ENCODE measurements at regions not wholly inside any gene's neighbourhood (a gene's known extent, or its start where the extent isn't known, plus 50 kb on each side); places are given as distances from the start of the nearest gene placed in this dataset.

DNA sequence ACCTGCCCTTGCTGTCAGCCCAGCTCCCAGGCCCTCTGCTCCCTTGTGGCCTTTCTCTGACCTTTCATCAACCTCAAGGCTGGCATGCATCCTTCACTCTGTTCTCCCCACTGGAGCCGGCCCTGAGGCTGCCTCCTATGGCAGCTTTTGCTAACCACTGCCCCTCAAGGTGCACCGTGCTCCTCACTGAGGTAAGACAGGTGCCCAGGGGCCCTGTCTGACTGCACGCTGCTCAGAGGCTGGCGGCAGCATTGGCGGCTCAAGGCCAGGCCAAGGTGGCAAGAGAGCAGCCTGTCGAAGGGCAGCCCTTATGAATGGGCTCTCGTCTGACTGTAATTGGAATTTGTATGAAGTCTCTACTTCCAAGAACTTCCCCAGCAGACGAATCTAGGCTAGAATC, 172.6 kb downstream of the ZNF248 start:
- DNase-seq, result no peak

DNA sequence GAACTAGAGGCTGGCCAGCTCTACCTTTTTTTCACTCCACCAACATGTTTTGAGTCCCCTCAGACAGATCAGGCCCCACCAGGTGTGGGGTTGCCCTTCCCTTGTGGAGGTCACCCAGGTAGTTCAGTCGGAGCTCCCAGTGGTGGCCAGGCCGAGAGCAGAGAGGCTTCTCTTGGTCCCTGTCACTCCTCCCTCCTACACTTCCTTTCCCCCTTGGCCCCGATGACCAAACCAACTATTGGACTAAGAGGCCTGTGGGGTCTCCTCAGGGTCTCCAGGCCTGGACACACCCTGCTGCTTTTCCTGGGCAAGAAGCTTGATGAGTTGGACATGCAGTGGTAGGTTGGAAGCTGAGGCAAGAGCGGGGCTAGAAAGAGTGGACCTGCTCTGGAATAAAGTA, 174.8 kb downstream of the ZNF248 start:
- DNase-seq, result no peak

DNA sequence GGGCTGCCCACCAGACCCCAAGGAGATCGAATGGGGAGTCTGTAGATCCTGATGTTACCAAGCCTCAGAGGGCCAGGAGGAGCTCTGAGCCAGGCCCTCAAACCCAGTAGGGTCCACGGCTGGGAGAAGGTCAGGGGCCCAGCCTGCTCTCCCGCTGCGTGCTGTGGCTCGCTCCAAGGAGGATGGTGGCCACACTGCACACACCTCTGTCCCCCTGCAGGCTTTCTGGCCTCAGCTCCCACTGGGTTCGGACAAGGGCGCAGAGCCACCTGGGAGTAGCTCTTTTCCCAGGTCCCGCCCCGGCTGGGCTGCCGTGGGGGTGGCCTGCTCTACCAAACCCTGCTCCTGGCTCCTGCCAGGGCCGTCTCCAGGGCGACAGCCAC, 175.8 kb downstream of the ZNF248 start:
- no peak for DNase-seq

DNA sequence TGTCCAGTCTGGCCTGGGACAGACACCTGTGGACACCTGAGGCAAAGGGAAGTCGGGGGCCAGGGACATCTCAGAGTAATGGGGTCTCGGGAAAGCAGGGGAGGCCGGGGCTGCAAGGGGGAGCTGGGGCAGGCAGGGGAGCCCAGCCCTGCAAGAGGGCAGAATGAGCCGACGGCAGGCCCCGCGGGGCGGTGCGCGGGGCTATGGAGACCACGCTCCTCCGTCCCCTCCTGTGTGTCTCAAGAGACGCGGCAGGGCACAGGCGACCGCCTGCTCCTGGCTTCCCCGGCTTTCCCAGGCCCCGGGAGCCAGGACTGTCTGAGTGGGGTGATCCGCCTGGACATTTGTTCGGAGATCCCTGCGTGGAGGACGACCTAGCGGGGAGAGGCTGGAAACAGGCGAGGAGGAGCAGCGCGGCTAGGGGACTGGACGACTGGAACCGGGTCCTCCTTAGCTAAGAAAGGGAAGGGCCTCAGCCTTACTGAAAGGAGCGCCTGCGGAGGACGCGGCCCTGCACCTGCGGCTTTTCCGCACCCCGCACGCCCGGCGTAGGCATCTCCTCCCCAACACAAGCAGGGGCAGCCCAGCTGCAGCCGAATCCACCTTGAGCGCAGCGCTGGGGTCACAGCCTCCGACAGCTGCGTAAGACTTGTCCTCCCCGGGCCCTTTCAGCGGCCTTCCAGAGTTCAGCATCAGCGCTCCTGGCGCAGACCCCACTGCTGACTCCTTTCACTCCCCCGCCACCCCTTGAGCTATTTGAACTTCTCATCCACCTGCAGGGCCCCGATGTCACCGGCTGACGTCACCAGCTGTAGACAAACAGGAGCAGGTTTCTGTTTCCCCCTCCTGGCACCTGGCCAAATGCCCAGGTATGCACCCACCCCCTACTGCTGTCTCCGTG, 176.4 kb downstream of the ZNF248 start:
- no peak for DNase-seq

DNA sequence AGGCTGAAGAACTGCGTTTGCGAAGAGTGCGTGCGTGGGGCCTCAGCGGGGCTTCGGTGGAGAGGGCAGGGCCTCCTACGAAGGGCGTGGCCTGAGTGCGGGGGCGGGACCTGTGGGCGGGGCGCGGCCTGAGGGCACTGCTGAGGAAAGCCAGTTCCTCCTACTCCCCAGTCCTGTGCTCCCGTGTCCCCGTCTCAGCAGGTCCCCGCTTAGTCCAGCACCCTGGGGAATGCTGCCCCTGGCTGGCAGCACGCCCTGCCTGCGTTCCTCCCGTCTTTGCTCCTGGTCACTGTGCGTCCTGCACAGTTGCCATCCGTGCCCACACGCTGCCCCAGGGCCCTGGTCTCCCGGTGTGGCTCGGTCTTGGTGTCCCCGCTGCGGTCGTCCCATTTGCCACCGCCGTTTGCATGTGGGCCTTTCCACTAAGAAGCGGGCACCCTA, 177.1 kb downstream of the ZNF248 start:
- DNase-seq, result no peak

DNA sequence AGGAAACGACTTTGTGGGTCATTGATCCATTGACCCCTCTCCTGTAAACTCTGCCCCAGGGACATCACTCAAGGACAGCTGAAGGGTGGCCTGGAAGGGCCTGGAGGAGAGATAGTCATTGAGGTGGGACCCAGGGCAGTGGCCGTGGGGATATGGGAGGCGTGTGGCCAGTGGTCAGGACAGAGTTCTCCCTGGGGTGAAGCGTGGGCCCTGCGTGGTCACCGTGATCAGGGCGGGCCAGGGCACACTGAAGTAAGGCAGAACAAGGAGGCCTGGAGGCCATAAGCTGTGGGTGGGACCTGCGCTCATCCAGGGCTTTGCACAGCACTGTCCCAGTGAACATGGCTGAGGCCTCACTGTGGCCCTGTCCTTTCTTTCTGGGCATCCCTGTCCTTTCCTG, 177.9 kb downstream of the ZNF248 start:
- DNase-seq, result no peak

DNA sequence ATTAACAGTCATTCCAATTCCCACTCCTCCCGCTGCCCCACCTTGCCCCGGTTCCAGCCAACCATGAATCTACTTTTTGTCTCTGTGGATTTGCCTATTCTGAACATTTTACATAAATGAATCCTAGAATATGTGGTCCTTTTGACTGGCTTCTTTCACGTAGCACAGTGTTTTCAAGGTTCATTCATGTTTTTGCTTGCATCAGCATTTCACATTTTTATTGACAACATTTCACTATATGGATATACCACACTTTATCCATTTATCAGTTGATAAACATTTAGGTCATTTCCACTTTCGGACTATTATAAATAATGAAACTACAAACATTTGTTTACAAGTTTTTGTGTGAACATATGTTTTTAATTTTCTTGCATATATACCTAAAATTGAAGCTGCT, 182.0 kb downstream of the ZNF248 start:
- no peak for DNase-seq

DNA sequence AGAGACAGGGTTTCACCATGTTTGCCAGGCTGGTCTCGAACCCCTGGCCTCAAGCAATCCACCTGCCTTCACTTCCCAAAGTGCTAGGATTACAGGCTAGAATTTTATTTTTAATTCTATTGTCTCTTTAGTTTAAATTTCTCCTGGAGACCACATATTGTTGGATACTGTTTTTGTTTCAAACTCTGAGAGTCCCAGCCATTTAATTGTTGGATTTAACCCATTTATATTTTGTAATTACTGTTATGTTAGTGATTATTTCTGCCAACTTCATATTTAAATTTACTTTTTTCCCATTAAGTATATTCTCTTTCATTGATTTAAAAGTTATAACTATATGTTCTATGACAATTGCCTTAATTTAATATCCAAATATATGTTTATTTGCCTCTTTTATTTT, 185.6 kb downstream of the ZNF248 start:
- DNase-seq, result no peak

DNA sequence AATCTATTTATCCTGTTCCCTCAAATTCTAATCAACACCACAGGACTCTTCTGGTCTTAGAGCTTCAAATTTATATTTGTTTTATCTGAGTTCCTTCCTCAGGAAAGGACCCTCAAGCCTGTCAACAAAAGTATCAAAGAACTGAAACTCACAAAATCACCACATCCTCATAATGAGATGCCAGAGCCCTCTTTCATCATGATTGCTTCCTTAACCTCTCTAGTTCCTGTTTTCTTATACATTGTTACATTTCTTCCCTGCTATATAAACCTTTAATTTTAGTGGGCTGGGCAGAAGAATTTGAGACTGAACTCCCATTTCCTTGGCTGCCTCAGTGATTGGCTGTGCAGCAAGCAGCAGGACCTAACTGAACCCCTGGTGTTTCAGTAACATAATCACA, 189.7 kb downstream of the ZNF248 start:
- no peak for DNase-seq

DNA sequence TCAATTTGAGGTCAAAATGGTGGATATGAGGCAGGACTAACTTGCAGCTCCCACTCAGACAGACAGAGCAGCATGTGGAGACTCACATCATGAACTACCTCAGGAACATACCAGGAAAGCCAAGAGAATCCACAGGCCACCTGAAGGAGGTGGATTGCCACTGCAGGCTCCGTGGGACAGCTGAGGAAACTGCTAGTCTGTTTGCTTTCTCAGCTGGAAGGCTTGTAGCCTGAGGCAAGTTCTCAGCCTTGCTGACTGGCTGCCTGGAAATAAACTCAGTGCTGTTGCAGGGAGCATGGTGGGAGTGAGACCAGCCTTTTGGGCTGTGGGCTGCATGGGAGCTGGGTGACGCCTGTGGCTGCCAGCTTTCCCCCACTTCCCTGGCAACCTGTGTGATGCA, 202.9 kb downstream of the ZNF248 start:
- no peak for DNase-seq

DNA sequence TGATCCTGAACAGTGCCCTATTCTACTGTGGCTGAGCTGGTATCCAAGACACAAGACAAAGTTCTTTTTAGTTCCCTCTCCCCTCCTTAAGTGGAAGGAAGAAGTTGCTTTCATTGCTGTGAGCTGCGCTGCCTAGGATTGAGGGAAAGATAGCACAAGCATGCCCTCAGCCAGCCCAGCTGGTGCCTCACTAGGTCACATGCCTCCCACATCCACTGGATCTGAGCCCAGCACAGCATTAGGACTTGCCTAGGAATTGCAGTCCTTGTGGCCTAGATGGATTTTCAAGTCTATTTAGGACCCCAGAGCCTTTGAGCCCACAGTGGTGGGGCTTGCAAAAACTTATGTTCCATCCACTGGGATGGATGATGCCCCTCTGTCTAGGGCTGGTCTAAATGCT, 214.2 kb downstream of the ZNF248 start:
- DNase-seq, result no peak

DNA sequence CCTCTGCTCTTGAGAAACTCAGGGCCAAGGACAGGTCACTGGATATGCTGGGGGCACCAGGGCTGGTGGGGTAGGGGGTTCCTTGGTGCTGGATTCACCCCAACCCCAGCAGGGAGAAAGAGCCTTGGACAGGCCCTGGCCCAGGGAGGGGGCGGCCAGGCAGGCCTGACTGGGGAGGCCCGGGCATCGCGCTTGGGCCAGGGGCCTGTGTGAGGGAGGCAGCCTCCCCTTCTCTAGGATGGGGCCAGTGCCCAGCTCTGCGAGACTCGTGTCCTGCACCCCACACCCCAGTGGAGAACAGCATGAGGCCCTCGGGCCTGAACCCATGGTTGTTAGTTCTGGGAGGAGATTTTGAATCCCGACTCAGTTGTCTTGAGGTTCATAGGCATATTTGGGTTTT, 217.1 kb downstream of the ZNF248 start:
- DNase-seq, result no peak

DNA sequence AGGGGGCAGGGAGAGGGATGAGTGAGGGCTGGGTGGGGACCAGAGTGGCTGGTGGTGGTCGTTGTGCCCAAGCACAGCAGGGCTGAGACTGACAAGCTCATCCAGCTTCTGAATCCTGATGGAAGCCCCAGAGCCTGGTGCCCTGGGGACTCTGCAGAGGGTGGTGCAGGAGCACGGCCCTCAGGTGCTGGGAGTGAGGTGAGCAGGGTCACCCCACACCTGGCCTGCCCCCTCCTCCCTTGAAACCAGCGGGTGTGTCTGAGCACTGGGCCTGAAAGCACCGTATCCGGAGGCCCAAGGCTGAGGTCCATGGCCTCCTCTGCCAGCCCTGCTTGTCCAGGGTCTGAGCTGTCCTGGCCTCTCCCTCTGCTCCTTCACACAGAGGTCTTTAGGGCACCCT, 218.2 kb downstream of the ZNF248 start:
- no peak for DNase-seq

DNA sequence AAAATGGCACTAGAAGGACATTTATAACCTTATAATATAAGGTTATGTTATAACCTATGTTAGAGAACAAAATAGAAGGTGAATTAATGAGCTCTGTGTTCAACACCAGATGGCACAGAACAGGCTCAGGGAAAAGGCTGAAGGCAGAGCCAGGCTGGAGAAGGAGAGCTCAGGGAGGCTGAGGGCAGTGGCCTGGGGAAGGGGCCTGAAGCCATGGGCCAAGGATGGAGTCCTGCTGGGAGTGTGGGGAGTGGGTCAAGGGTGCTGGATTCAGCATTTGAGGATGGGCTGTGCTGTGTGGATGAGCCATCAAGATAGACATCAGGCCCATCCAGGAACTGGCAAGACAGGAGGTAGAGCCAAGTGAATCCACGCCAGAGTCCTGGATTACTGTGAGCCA, 218.8 kb downstream of the ZNF248 start:
- no peak for DNase-seq

DNA sequence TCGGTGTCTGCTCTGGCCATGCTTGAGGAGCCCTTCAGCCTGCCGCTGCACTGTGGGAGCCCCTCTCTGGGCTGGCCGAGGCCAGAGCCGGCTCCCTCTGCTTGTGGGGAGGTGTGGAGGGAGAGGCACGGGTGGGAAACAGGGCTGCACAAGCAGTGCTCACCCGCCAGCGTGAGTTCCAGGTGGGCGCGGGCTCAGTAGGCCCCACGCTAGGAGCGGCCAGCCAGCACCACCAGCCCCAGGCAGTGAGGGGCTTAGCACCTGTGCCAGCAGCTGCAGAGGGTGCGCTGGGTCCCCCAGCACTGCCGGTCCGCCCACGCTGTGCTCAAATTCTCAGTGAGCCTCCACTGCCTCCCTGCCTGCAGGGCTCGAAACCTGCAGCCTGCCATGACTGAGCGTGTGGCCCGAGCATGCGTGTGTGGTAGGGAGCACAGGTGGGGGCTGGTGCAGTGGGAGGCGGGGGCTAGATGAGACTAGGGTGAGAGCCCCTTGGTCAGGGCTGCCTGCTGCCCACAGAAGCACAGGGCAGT, 223.0 kb downstream of the ZNF248 start:
- no peak for DNase-seq

DNA sequence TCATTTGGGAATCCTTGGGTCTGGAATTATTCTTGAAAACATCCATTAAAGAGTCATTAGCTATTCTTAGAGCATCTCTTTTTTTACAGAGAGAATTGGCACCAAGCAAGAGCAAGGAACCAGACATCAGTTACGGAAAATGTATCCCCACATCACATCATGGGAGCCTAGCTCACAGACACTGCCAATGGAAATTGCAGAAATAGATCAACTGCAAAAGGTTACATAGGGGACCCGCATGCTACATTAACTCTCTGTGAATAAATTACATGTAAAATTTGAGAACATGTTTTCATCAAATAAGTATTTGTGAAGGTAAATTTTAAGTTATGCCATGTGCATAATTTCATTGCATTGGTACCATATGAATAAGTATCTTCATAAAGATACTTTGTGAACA, 224.8 kb downstream of the ZNF248 start:
- no peak for DNase-seq

DNA sequence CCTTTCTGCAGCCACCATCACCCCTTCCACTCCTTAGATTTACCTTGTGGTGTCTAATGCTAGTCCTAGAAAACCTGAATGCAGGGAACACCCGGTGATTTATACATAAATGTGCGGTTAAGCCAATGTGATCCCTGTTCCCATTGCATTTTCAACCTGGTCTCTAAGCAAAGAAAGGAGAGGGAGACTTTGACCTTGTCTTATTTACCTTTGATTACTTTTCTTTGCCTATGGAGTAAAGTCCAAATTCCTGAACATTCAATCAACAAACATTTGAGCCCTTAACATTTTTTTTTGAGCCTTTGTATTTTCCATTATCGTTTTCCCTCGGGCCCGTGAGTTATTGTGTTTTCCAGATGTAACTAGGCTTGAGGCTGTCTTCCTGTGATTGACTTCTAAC, 233.9 kb downstream of the ZNF248 start:
- DNase-seq, result no peak

DNA sequence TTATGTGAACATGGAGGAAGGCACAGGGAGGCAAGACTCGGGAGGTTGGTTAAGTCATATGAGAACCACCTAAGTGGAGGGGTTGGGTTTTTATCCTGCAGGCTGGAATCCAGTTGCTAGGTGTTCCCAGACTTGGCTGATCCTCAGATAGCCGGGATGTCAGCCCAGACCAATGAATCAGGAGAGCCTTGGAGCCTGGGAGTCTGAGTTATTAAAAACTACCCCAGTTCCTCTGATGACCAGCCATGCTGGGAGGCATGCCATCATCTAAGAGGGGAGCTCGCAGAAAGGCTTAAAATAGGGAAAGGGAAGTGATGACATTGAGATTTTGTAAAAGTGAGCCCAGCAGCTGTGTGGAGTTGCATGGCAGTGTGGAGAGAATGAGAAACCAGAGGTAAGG, 238.1 kb downstream of the ZNF248 start:
- no peak for DNase-seq

DNA sequence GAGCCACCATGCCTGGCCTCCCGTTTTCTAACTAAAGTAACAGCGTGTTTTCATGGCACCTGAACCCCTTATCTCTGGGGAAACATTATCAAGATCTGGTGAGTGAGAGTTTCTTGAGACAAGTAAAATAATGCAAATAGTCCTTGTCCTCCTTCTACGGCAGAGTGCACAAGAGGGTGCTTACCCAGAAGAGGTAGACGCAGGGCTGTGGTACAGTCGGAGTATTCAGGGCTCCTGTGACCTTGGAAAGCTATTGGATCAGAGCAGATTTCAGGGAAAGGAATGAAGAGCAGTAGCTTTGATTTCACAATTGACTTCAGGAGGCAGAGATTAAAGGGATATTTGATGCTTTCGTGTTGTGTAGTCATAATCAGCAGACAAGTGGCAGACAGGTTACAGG, 269.1 kb downstream of the ZNF248 start:
- no peak for DNase-seq

DNA sequence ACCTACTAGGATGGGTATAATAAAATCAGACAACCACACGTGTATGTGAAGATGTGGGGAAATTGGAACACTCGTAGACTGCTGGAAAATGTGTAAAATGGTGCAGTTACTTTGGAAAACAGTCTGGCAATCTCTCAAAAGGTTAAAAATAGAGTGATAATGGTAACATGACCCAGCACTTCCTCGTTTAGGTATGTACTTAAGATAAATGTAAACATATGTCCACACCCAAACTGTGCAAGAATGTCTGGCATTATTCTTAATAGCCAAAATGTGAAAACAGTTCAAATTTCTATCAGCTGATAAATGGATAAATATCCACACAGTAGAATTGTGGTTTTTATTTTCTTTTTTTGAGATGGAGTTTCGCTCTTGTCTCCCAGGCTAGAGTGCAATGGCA, 272.8 kb downstream of the ZNF248 start:
- DNase-seq, result no peak

DNA sequence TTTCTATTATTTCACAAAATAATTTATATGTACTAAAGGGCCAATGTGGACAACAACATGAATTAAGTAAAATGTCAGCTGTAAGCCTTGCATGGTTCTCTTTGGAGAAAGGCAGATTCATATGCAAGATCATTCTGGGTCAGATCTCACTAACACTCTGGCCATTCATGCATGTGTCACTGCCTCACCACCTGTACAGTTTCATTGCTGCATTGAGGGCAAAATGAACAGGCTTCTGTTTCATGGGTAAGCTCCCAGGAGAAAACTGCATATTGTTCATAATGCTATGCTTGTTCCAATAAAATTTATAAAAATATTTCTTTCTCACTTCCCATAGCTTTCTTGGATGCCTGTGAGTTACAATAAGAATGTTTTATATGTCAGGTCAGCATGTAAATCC, 275.2 kb downstream of the ZNF248 start:
- no peak for DNase-seq

DNA sequence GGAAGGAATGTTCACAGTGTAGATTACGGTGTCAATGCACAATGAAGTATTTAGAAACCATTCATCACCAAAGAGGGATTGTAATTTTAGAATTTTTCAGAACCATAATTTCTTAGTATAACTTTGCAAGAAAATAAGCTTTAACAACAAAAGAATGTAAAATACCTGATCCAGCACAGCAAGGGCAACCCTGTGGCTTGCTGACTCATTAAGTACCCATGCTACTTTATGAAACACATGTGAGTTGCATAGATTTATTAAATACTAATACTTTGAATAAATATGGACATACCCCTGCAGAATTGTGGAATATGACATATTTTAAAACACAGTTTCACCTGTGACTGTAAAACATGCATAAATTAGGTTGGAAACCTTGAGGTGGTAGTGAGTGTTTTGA, 281.3 kb downstream of the ZNF248 start:
- DNase-seq, result no peak

DNA sequence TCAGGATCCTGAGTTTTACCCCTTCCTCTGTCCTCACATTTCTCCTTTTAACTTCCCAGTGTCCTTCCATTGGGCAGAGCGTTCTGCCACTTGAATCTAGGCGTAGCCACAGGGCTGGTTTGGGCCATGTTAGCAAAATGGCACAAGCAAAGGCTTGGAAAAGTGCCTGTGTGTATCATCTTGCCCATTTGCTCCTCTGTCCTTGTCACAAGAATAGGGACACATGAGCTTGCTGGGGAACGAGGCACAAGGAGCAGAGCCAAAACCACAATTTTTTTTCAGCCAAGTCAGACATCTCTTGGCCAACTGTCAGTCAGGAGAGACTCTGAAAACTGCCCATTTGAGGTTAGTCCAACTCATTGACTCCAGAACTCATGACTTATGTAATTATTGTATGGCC, 285.2 kb downstream of the ZNF248 start:
- DNase-seq, result no peak

DNA sequence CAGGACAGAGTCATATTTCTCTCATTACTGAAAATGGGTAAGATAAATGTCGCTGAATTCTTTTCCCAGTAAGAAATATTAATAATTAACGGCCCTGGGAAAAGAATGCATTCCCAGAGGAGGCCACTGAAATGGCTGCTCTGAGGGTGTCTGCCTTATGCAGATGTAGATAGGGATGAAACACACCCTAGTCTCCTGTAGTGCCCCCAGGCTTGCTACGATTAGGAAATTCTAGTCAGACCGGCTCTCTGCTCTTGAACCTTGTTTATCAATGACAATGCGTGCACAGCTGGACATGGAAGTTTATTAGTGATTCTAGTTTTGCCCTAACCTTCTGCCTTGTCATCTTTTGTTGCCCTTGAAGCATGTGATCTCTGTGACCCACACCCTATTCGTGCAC, 291.1 kb downstream of the ZNF248 start:
- no peak for DNase-seq

DNA sequence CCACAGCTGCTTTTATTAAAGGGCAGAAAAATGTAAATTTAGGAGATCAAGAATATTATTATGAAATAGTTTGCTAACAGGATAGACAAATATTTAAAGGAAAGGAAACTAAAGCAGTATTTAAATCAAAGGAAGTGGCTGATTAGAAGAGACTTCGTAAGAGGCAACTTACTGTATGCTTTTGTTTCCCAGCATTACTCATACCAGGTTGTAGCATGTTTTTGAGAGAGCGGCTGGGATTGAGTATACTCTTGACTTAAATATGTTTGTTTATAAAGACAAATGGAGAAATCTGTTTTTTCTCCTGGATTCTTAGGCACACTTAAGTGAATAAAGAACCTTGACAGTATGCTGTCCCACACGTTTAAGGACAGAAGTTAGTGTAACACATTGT, 293.7 kb downstream of the ZNF248 start:
- DNase-seq, result no peak

Data from EL (cell line).